GM12878 (cell line): ENCODE measurements at regions not wholly inside any gene's neighbourhood (a gene's known extent, or its start where the extent isn't known, plus 50 kb on each side); places are given as distances from the start of the nearest gene placed in this dataset.

ENCODE experiments used
- ATAC-seq: fragments of 200-7000 bp; cut with Tn5 transposase; 3 replicates; pipeline ENCODE4 v1.9.1; 2020; ENCODE audit warnings: mild to moderate bottlenecking, moderate library complexity
- BruUV-seq: library from RNA; stranded (reverse); fragments of 400-500 nt; replicated peaks from 2 replicates; lab custom pipeline; 2021; lab: Mats Ljungman, UMichigan
- CTCF ChIA-PET: fragments of 300-600 bp; sonication (Branson Sonifier 250); formaldehyde crosslinking; extraction: SDS; loops from one replicate; lab custom pipeline; 2021; ENCODE audit warnings: inconsistent platforms; lab: Yijun Ruan, JAX
- POLR2A ChIA-PET: fragments of 350-600 bp; formaldehyde crosslinking; extraction: SDS; loops from one replicate; lab custom pipeline; 2021; ENCODE audit warnings: inconsistent platforms; lab: Charles Lee
- RAD21 ChIA-PET: fragments of 300-600 bp; sonication (Branson Sonifier 250); formaldehyde crosslinking; loops from one replicate; lab custom pipeline; 2023; ENCODE audit warnings: antibody characterized with exemption; ENCODE audit not compliant: unreplicated experiment; lab: Charles Lee
- SMC1A ChIA-PET: fragments of 300-600 bp; sonication (Branson Sonifier 250); formaldehyde crosslinking; loops from one replicate; lab custom pipeline; 2023; ENCODE audit not compliant: unreplicated experiment, uncharacterized antibody; lab: Charles Lee
- DNase-seq: peaks from one replicate; pipeline ENCODE4 v3.0.0-alpha.2; 2011; ENCODE audit warnings: low read depth, low spot score
- FAIRE-seq: peaks from 3 replicates; lab custom pipeline; 2011; peaks lifted over from hg19 to GRCh38; lab: Jason Lieb, UNC
- H2AFZ ChIP-seq: 2 replicates; pipeline ENCODE4 v1.6.0; 2011; ENCODE audit warnings: low read depth, low read length, control low read depth; ENCODE audit not compliant: control insufficient read depth
- H3K27ac ChIP-seq: 2 replicates; pipeline ENCODE4 v1.5.1; 2011; ENCODE audit warnings: control low read depth; ENCODE audit not compliant: control insufficient read depth, insufficient read depth
- H3K27me3 ChIP-seq, 2 experiments: replicated peaks in 1 of 2; 2 replicates each; pipeline versions ENCODE4 v1.6.0 to v1.6.1; 2011; ENCODE audit warnings: low read length in 1 of 2; ENCODE audit not compliant: control insufficient read depth in 2 of 2, insufficient read depth in 2 of 2
- H3K36me3 ChIP-seq, 2 experiments: 2 replicates each; pipeline ENCODE4 v1.5.1; 2011; ENCODE audit warnings: low read length in 1 of 2; ENCODE audit not compliant: control insufficient read depth in 2 of 2, insufficient read depth in 2 of 2
- H3K4me1 ChIP-seq: 2 replicates; pipeline ENCODE4 v1.6.1; 2011; ENCODE audit warnings: mild to moderate bottlenecking, low read length, moderate library complexity, mixed read lengths; ENCODE audit not compliant: control insufficient read depth, insufficient read depth
- H3K4me2 ChIP-seq: 2 replicates; pipeline ENCODE4 v1.6.0; 2011; ENCODE audit warnings: control low read depth; ENCODE audit not compliant: control insufficient read depth, insufficient read depth
- H3K4me3 ChIP-seq: fragments of 200-600 bp; sonication (generic); 2 replicates; pipeline ENCODE4 v1.5.1; 2016
- H3K79me2 ChIP-seq: 2 replicates; pipeline ENCODE4 v1.6.0; 2011; ENCODE audit warnings: low read length; ENCODE audit not compliant: control insufficient read depth, insufficient read depth
- H3K9ac ChIP-seq: 2 replicates; pipeline ENCODE4 v1.8.0; 2011; ENCODE audit warnings: low read length, control low read depth, mixed read lengths; ENCODE audit not compliant: control insufficient read depth, insufficient read depth
- H3K9me3 ChIP-seq: replicated peaks from 3 replicates; pipeline ENCODE4 v1.5.1; 2011; ENCODE audit warnings: mild to moderate bottlenecking, low read length; ENCODE audit not compliant: control insufficient read depth, insufficient read depth
- H4K20me1 ChIP-seq: 2 replicates; pipeline ENCODE4 v1.6.0; 2011; ENCODE audit not compliant: control insufficient read depth, insufficient read depth
- CBX3 ChIP-seq: fragments of 200-600 bp; sonication (generic); IDR thresholded peaks from 2 replicates; pipeline ENCODE4 v1.6.1; 2016; ENCODE audit warnings: low read depth, borderline replicate concordance
- ETV6 ChIP-seq, 2 experiments: fragments of 450-650 bp in 1 of 2; IDR thresholded peaks in 1 of 2; conservative IDR thresholded peaks in 1 of 2; 2 replicates each; pipeline ENCODE4 v1.6.1; 2014; ENCODE audit warnings: antibody characterized with exemption in 1 of 2, borderline replicate concordance in 1 of 2, low read depth in 1 of 2, mild to moderate bottlenecking in 1 of 2, moderate library complexity in 1 of 2
- FOXM1 ChIP-seq: IDR thresholded peaks from 2 replicates; pipeline ENCODE4 v1.6.1; 2012; ENCODE audit warnings: low read depth, mild to moderate bottlenecking, inconsistent platforms, low read length, moderate library complexity
- GABPA ChIP-seq: IDR thresholded peaks from 2 replicates; pipeline ENCODE4 v1.6.1; 2014; ENCODE audit warnings: antibody characterized with exemption, low read depth, mild to moderate bottlenecking, inconsistent platforms
- SREBF2 ChIP-seq: IDR thresholded peaks from 2 replicates; pipeline ENCODE4 v1.6.1; 2012; ENCODE audit warnings: mild to moderate bottlenecking, low read length
- ZNF217 ChIP-seq: fragments of 450-650 bp; IDR thresholded peaks from 2 replicates; pipeline ENCODE4 v1.6.1; 2017; ENCODE audit warnings: antibody characterized with exemption, mild to moderate bottlenecking
- WGBS: methylation state at CpG from one replicate; pipeline ENCODE4 v1.1.6; 2016; ENCODE audit warnings: low lambda C conversion rate; ENCODE audit not compliant: insufficient replicate concordance, insufficient coverage; ENCODE audit errors: missing lambda C conversion rate; 5-methylcytosine and 5-hydroxymethylcytosine counted together
- in situ Hi-C: fragments of 300-500 bp; cut with MboI; formaldehyde crosslinking; loops from 9 replicates; pipeline ENCODE4 v1.14.3; 2018; ENCODE audit warnings: mixed read lengths
- intact Hi-C: fragments of 100-400 bp; cut with micrococcal nuclease; formaldehyde crosslinking; loops from one replicate; pipeline ENCODE4 v1.14.2; 2022; ENCODE audit not compliant: unreplicated experiment
- TF ChIP-seq, protein P1 (sequence below): IDR thresholded peaks from 2 replicates; pipeline ENCODE4 v1.6.1; 2012; ENCODE audit warnings: low read depth, low read length, improper control_type of control experiment
- TF ChIP-seq, protein P2 (sequence below): fragments of 450-650 bp; IDR thresholded peaks from 2 replicates; pipeline ENCODE4 v1.6.1; 2017; ENCODE audit warnings: mild to moderate bottlenecking
- TF ChIP-seq, protein P3 (sequence below): IDR thresholded peaks from 2 replicates; pipeline ENCODE4 v1.6.1; 2011; ENCODE audit warnings: low read depth, mild to moderate bottlenecking, low read length, moderate library complexity, borderline replicate concordance; ENCODE audit errors: extremely low read depth

DNA sequence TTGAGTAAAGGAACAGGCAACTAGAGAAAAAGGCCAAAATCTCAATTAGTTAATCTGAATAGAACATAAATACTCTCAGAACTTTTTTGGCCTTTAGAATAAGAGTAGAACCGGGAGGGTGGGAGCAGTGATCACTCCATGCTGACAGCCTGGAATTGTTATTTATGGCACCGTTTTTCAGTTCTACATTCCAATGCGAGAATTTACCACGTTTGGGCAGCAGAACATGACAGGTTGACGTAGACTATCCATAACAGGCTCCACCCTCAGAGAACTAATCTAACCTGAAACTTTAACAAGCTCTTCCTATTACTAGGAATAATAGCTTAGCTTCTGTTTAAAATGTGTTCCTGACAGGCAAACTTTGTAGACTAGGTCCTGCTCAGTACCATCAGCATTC, 379.1 kb downstream of the SEC23A start:
- no peak overlapping the region for H3K9ac ChIP-seq
- ChIA-PET RAD21 (interaction anchor here (1.0 to 1.3 kb wide), 2 partner anchors 144 to 291 kb away, joined by 3 to 4 read pairs; no protein-coding TSS in a partner anchor), CTCF (interaction anchor here (0.7 to 4.5 kb wide), 6 partner anchors 19 to 311 kb away, joined by 3 to 31 read pairs (median 4); no protein-coding TSS in a partner anchor), POLR2A (no interaction called here), SMC1A (interaction anchor here (0.9 to 1.7 kb wide), 5 partner anchors 13 to 292 kb away, joined by 3 to 4 read pairs (median 4); no protein-coding TSS in a partner anchor)
- in situ Hi-C loops = loop anchor here (10.0 kb wide), 1 partner anchor 291 kb away; no protein-coding TSS in a partner anchor
- H3K27me3 ChIP-seq = no peaks in the 10 kb centered on the region
- H3K27ac ChIP-seq = no peak overlapping the region
- H3K4me2 ChIP-seq = no peak overlapping the region
- no peaks in the 10 kb centered on the region for H3K9me3 ChIP-seq
- no peaks in the 10 kb centered on the region for H3K36me3 ChIP-seq
- no peak for ATAC-seq
- intact Hi-C loops = loop anchor here (2.0 kb wide), 2 partner anchors 141 to 291 kb away; no protein-coding TSS in a partner anchor
- BruUV-seq = no TSS peak
- no peak for FAIRE-seq
- H4K20me1 ChIP-seq = no peaks in the 10 kb centered on the region
- DNase-seq = no peak
- TF ChIP-seq SREBF2 (no peak), ETV6 (conservative IDR thresholded peaks at IDR 0.05 in 1 of 2, IDR thresholded peaks at IDR 0.05 in 1 of 2; ENCODE audit: borderline replicate concordance in 1 of 2, low read depth in 1 of 2) (no peak), GABPA (no peak)
- TF ChIP-seq, protein P1, sequence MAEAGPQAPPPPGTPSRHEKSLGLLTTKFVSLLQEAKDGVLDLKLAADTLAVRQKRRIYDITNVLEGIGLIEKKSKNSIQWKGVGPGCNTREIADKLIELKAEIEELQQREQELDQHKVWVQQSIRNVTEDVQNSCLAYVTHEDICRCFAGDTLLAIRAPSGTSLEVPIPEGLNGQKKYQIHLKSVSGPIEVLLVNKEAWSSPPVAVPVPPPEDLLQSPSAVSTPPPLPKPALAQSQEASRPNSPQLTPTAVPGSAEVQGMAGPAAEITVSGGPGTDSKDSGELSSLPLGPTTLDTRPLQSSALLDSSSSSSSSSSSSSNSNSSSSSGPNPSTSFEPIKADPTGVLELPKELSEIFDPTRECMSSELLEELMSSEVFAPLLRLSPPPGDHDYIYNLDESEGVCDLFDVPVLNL = no peak
- no peak overlapping the region for H3K4me3 ChIP-seq
- whole genome bisulfite sequencing = 14% methylated on average over 5 of the region's 5 CpGs
- H3K4me1 ChIP-seq = no peaks in the 10 kb centered on the region
- no peaks in the 10 kb centered on the region for H3K79me2 ChIP-seq
- no peak overlapping the region for H2AFZ ChIP-seq

DNA sequence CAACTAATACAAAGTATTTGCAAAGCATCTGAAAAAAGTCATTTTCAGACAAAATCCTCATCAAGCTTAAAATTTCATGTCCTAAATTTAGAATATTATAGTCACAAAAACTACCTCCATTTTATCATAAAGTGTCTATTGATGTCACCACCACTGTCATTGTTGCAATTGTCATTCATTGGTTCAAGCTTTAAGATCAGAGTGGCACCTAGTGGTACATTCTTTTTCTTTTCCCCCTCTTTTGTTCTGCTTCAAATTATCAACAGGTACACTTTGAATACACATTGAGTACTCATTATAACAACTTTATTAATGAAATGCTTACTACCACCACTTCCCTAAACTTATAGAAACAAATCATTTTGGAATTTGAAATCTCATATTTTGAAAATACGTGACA, 379.8 kb downstream of the SEC23A start:
- Histone ChIP-seq H2AFZ (no peak overlapping the region), H3K4me1 (no peaks in the 10 kb centered on the region), H3K9me3 (no peaks in the 10 kb centered on the region), H3K9ac (no peak overlapping the region), H3K36me3 (no peaks in the 10 kb centered on the region), H4K20me1 (no peaks in the 10 kb centered on the region), H3K27me3 (no peaks in the 10 kb centered on the region), H3K4me2 (no peak overlapping the region), H3K79me2 (no peaks in the 10 kb centered on the region), H3K27ac (no peak overlapping the region), H3K4me3 (no peak overlapping the region)
- DNase-seq (no peak), FAIRE-seq (no peak), ATAC-seq (no peak)
- in situ Hi-C loops (loop anchor here (10.0 kb wide), 1 partner anchor 292 kb away; no protein-coding TSS in a partner anchor), intact Hi-C loops (loop anchor here (2.0 kb wide), 2 partner anchors 142 to 292 kb away; no protein-coding TSS in a partner anchor)
- SMC1A ChIA-PET = interaction anchor here (1.0 to 3.9 kb wide), 6 partner anchors 14 to 311 kb away, joined by 3 to 19 read pairs (median 4); no protein-coding TSS in a partner anchor
- CTCF ChIA-PET = interaction anchor here (1.1 to 4.5 kb wide), 5 partner anchors 11 to 311 kb away, joined by 3 to 31 read pairs (median 4); no protein-coding TSS in a partner anchor
- RAD21 ChIA-PET = interaction anchor here (0.8 to 1.3 kb wide), 2 partner anchors 144 to 292 kb away, joined by 3 to 4 read pairs; no protein-coding TSS in a partner anchor
- 36% methylated on average over 1 of the region's 1 CpG for WGBS
- POLR2A ChIA-PET = no interaction called here
- no TSS peak for BruUV-seq
- TF ChIP-seq CBX3 = no peak
- no peak for TF ChIP-seq ZNF217
- TF ChIP-seq, protein P2, sequence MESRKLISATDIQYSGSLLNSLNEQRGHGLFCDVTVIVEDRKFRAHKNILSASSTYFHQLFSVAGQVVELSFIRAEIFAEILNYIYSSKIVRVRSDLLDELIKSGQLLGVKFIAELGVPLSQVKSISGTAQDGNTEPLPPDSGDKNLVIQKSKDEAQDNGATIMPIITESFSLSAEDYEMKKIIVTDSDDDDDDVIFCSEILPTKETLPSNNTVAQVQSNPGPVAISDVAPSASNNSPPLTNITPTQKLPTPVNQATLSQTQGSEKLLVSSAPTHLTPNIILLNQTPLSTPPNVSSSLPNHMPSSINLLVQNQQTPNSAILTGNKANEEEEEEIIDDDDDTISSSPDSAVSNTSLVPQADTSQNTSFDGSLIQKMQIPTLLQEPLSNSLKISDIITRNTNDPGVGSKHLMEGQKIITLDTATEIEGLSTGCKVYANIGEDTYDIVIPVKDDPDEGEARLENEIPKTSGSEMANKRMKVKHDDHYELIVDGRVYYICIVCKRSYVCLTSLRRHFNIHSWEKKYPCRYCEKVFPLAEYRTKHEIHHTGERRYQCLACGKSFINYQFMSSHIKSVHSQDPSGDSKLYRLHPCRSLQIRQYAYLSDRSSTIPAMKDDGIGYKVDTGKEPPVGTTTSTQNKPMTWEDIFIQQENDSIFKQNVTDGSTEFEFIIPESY = no peak
- TF ChIP-seq FOXM1 = no peak
- TF ChIP-seq, protein P3, sequence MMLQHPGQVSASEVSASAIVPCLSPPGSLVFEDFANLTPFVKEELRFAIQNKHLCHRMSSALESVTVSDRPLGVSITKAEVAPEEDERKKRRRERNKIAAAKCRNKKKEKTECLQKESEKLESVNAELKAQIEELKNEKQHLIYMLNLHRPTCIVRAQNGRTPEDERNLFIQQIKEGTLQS = no peak
